Activated CD8-positive, alpha-beta memory T cell treated with anti-CD3 and anti-CD28 coated beads, Interleukin-2, amount 10 ng/mL, durations not matched to agents 7 days and 5 days (primary cell): ENCODE measurements at regions not wholly inside any gene's neighbourhood (a gene's known extent, or its start where the extent isn't known, plus 50 kb on each side); places are given as distances from the start of the nearest gene placed in this dataset.

ENCODE experiments used
- ATAC-seq: fragments of 150-1000 bp; cut with Tn5 transposase; one replicate; pipeline ENCODE4 v1.10.0; 2021; ENCODE audit warnings: moderate library complexity
- CTCF ChIA-PET: fragments of 350-600 bp; sonication (Branson Sonifier 250); formaldehyde crosslinking; loops from one replicate; lab custom pipeline; 2021; ENCODE audit warnings: antibody characterized with exemption; lab: Charles Lee
- DNase-seq: peaks from one replicate; pipeline ENCODE4 v3.0.0-alpha.2; 2020
- H3K27ac Mint-ChIP-seq: one replicate; pipeline ENCODE4 v1.8.0; 2021; ENCODE audit warnings: mild to moderate bottlenecking, mixed read lengths
- H3K27me3 Mint-ChIP-seq: one replicate; pipeline ENCODE4 v1.8.0; 2021; ENCODE audit warnings: mixed read lengths
- H3K36me3 Mint-ChIP-seq: one replicate; pipeline ENCODE4 v1.8.0; 2021; ENCODE audit warnings: mild to moderate bottlenecking, mixed read lengths
- H3K4me1 Mint-ChIP-seq: one replicate; pipeline ENCODE4 v1.8.0; 2021; ENCODE audit warnings: mixed read lengths
- H3K4me3 Mint-ChIP-seq: one replicate; pipeline ENCODE4 v1.8.0; 2021; ENCODE audit warnings: mild to moderate bottlenecking, moderate library complexity, mixed read lengths
- H3K9me3 Mint-ChIP-seq: one replicate; pipeline ENCODE4 v1.8.0; 2022; ENCODE audit warnings: low read depth, mixed read lengths

DNA sequence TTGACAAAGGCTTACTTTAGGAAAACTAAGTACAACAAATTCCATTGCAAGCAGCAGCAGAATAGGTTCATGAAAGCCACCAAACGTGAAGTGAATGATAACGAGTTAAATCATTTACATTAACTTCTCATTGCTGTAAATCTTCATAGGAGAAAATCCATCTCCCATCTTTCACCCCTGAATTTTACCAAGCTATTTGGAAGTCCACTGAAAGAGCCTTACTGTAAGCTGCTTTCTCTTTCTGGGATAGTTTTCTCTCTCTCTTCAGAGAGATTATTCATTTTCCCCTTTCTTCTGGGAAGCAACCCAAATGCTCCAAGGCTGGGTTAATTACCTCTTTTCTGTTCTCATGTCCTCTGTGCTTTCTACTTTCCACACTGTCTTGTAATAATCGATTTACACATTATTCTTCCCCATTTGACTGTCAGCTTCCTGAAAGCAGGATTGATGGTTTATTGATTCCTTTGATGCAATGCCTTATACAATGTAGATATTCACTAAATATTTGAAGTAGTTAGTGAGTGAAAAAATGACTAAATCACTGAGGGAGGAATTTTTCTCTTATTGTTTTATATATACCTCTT, 914.3 kb upstream of the ARPP21 start:
- Mint-ChIP-seq H3K4me1 (no peaks in the 10 kb centered on the region), H3K9me3 (peaks cover 5% of the 10 kb centered on the region)

GRCh38 chr3:34725774-34726173, 913.6 kb upstream of the ARPP21 start:
- DNase-seq (no peak), ATAC-seq (no peak)
- Mint-ChIP-seq H3K4me1 (no peaks in the 10 kb centered on the region), H3K27me3 (no peaks in the 10 kb centered on the region), H3K4me3 (no peak overlapping the region), H3K9me3 (peaks cover 9% of the 10 kb centered on the region), H3K36me3 (no peaks in the 10 kb centered on the region), H3K27ac (no peak overlapping the region)
- CTCF ChIA-PET = no interaction called here

More for the DNA sequence above, 914.3 kb upstream of the ARPP21 start:
- H3K4me3 Mint-ChIP-seq = no peak overlapping the region
- CTCF ChIA-PET = no interaction called here
- no peak for DNase-seq
- no peaks in the 10 kb centered on the region for H3K27me3 Mint-ChIP-seq
- no peak overlapping the region for H3K27ac Mint-ChIP-seq
- no peaks in the 10 kb centered on the region for H3K36me3 Mint-ChIP-seq
- no peak for ATAC-seq

GRCh38 chr3:34727700-34728099, 911.6 kb upstream of the ARPP21 start:
- ATAC-seq = no peak
- CTCF ChIA-PET = no interaction called here
- H3K9me3 Mint-ChIP-seq = peaks cover 12% of the 10 kb centered on the region

DNA sequence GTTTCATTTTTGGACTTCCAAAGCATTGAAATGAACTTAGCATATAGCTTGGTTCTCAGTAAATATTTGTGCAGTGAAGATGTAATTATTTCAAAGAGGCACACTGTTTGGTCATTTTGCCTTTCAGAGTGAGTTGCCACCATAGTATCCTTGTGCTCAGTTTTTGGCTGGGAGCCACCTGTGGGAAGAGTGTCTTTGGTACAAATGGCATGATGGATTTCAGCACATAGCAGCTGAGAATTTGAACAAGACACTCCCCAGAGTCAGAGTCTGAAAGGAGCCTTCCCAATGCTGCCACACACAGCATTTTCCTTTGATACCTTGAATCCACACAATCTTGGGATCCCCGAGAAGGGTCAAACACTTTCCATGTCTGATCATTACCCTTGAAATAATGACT, 897.2 kb upstream of the ARPP21 start:
- Mint-ChIP-seq H3K4me3 (no peak overlapping the region), H3K27me3 (no peaks in the 10 kb centered on the region), H3K4me1 (no peaks in the 10 kb centered on the region), H3K9me3 (peaks cover 3% of the 10 kb centered on the region), H3K36me3 (no peaks in the 10 kb centered on the region), H3K27ac (no peak overlapping the region)
- CTCF ChIA-PET = no interaction called here
- ATAC-seq (no peak), DNase-seq (no peak)

More at GRCh38 chr3:34727700-34728099, 911.6 kb upstream of the ARPP21 start:
- Mint-ChIP-seq H3K4me1 (no peaks in the 10 kb centered on the region), H3K4me3 (no peak overlapping the region), H3K36me3 (no peaks in the 10 kb centered on the region), H3K27ac (no peak overlapping the region), H3K27me3 (no peaks in the 10 kb centered on the region)
- DNase-seq = no peak

GRCh38 chr3:34758630-34759261, 880.6 kb upstream of the ARPP21 start:
- Mint-ChIP-seq H3K36me3 (no peaks in the 10 kb centered on the region), H3K27me3 (no peaks in the 10 kb centered on the region), H3K27ac (no peak overlapping the region), H3K9me3 (peaks cover 3% of the 10 kb centered on the region), H3K4me1 (no peaks in the 10 kb centered on the region), H3K4me3 (no peak overlapping the region)
- ATAC-seq = no peak
- CTCF ChIA-PET = no interaction called here
- no peak for DNase-seq

GRCh38 chr3:34777386-34777785, 861.9 kb upstream of the ARPP21 start:
- CTCF ChIA-PET = no interaction called here
- ATAC-seq (no peak), DNase-seq (no peak)
- no peaks in the 10 kb centered on the region for H3K27me3 Mint-ChIP-seq
- H3K4me3 Mint-ChIP-seq = no peak overlapping the region
- H3K36me3 Mint-ChIP-seq = no peaks in the 10 kb centered on the region
- H3K4me1 Mint-ChIP-seq = no peaks in the 10 kb centered on the region
- H3K27ac Mint-ChIP-seq = no peak overlapping the region
- peaks cover 5% of the 10 kb centered on the region for H3K9me3 Mint-ChIP-seq

GRCh38 chr3:34779092-34779491, 860.2 kb upstream of the ARPP21 start:
- H3K36me3 Mint-ChIP-seq = no peaks in the 10 kb centered on the region
- ATAC-seq = no peak
- no peak overlapping the region for H3K27ac Mint-ChIP-seq
- H3K4me1 Mint-ChIP-seq = no peaks in the 10 kb centered on the region
- no peak for DNase-seq
- H3K9me3 Mint-ChIP-seq = no peaks in the 10 kb centered on the region
- no peaks in the 10 kb centered on the region for H3K27me3 Mint-ChIP-seq
- no peak overlapping the region for H3K4me3 Mint-ChIP-seq
- CTCF ChIA-PET = interaction anchor here (1.3 kb wide), 1 partner anchor 10 kb away, joined by 3 read pairs; no protein-coding TSS in a partner anchor

DNA sequence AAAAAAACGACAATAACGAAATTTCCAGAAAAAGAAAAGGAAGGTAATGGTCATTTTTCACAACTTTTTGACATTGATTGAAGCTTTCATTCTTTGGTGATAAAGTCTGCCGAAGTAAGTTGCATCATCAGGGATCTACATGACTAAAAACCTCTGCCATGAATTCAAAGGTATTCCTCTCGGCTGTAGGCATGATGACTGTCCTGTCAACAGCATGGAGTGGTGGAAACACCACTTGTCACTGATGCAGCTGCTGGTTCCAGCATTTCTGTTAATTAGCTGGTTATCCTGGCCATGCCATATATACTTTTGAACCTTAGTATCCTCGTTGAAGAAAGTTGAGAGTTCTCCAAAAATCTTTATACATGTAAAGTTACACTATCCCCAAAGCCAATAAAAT, 859.0 kb upstream of the ARPP21 start:
- ATAC-seq (no peak), DNase-seq (no peak)
- Mint-ChIP-seq H3K4me1 (no peaks in the 10 kb centered on the region), H3K4me3 (no peak overlapping the region), H3K27ac (no peak overlapping the region), H3K27me3 (no peaks in the 10 kb centered on the region), H3K36me3 (no peaks in the 10 kb centered on the region), H3K9me3 (no peaks in the 10 kb centered on the region)
- CTCF ChIA-PET = interaction anchor here (1.3 kb wide), 1 partner anchor 9 kb away, joined by 3 read pairs; no protein-coding TSS in a partner anchor

GRCh38 chr3:34780973-34781372, 858.4 kb upstream of the ARPP21 start:
- no peak for ATAC-seq
- no peak overlapping the region for H3K4me3 Mint-ChIP-seq
- no peaks in the 10 kb centered on the region for H3K36me3 Mint-ChIP-seq
- H3K27ac Mint-ChIP-seq = no peak overlapping the region
- no peaks in the 10 kb centered on the region for H3K9me3 Mint-ChIP-seq
- H3K27me3 Mint-ChIP-seq = no peaks in the 10 kb centered on the region
- no peaks in the 10 kb centered on the region for H3K4me1 Mint-ChIP-seq
- DNase-seq = no peak
- CTCF ChIA-PET = no interaction called here

GRCh38 chr3:34782871-34783270, 856.5 kb upstream of the ARPP21 start:
- CTCF ChIA-PET = no interaction called here
- H3K4me1 Mint-ChIP-seq = no peaks in the 10 kb centered on the region
- no peaks in the 10 kb centered on the region for H3K36me3 Mint-ChIP-seq
- no peak for DNase-seq
- no peak overlapping the region for H3K27ac Mint-ChIP-seq
- H3K9me3 Mint-ChIP-seq = no peaks in the 10 kb centered on the region
- no peaks in the 10 kb centered on the region for H3K27me3 Mint-ChIP-seq
- no peak overlapping the region for H3K4me3 Mint-ChIP-seq
- no peak for ATAC-seq

- ATAC-seq = no peak
Observed at GRCh38 chr3:34783876-34784275, 855.4 kb upstream of the ARPP21 start.

GRCh38 chr3:34793057-34793456, 846.3 kb upstream of the ARPP21 start:
- no peaks in the 10 kb centered on the region for H3K4me1 Mint-ChIP-seq
- CTCF ChIA-PET = no interaction called here
- no peaks in the 10 kb centered on the region for H3K36me3 Mint-ChIP-seq
- no peak overlapping the region for H3K4me3 Mint-ChIP-seq
- no peak for DNase-seq
- no peaks in the 10 kb centered on the region for H3K27me3 Mint-ChIP-seq
- no peak for ATAC-seq
- H3K27ac Mint-ChIP-seq = no peak overlapping the region
- H3K9me3 Mint-ChIP-seq = no peaks in the 10 kb centered on the region

More at GRCh38 chr3:34783876-34784275, 855.4 kb upstream of the ARPP21 start:
- H3K27me3 Mint-ChIP-seq = no peaks in the 10 kb centered on the region
- no peaks in the 10 kb centered on the region for H3K36me3 Mint-ChIP-seq
- H3K9me3 Mint-ChIP-seq = no peaks in the 10 kb centered on the region
- CTCF ChIA-PET = no interaction called here
- no peak overlapping the region for H3K27ac Mint-ChIP-seq
- DNase-seq = no peak
- H3K4me1 Mint-ChIP-seq = no peaks in the 10 kb centered on the region
- H3K4me3 Mint-ChIP-seq = no peak overlapping the region

DNA sequence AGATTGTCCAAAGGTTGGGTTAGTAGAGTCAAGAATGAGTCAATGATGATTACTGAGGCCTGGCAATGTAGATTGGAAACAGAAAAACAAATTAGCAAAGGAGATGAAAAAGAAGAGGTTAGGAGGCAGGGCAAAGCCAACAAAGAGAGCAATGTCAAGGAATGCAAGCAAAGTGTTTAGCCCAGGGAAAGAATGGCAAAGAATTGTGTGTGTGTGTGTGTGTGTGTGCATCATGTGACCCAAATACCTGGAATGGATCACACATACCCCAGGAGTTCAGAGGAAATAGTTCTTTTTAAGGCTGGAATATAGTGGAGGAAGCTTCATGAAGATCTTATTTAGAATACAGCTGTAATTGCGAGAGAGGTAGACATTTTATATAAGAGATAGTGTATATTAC, 831.7 kb upstream of the ARPP21 start:
- Mint-ChIP-seq H3K27ac (no peak overlapping the region), H3K4me3 (no peak overlapping the region), H3K9me3 (peaks cover 4% of the 10 kb centered on the region), H3K27me3 (no peaks in the 10 kb centered on the region), H3K36me3 (no peaks in the 10 kb centered on the region), H3K4me1 (no peaks in the 10 kb centered on the region)
- CTCF ChIA-PET = no interaction called here
- ATAC-seq (no peak), DNase-seq (no peak)

DNA sequence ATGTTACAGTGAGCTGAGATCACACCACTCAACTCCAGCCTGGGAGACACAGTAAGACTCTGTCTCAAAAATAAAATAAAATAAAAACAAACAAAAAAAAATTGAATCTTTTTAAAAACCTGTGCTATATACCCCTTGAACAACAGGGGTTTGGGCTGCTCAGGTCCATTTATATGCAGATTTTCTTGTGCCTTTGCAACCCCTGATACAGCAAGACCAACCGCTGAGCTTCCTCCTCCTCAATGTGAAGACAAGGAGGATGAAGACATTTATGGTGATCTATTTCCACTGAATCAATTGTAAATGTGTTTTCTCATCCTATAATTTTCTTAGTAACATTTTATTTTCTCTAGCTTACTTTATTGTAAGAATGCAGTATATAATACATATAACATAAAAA, 831.0 kb upstream of the ARPP21 start:
- Mint-ChIP-seq H3K4me3 (no peak overlapping the region), H3K27me3 (no peaks in the 10 kb centered on the region), H3K27ac (no peak overlapping the region), H3K9me3 (peaks cover 4% of the 10 kb centered on the region), H3K36me3 (no peaks in the 10 kb centered on the region), H3K4me1 (no peaks in the 10 kb centered on the region)
- CTCF ChIA-PET = no interaction called here
- ATAC-seq (no peak), DNase-seq (no peak)
